ENCODE measurements at regions not wholly inside any gene's neighbourhood (a gene's known extent, or its start where the extent isn't known, plus 50 kb on each side); places are given as distances from the start of the nearest gene placed in this dataset.

DNA sequence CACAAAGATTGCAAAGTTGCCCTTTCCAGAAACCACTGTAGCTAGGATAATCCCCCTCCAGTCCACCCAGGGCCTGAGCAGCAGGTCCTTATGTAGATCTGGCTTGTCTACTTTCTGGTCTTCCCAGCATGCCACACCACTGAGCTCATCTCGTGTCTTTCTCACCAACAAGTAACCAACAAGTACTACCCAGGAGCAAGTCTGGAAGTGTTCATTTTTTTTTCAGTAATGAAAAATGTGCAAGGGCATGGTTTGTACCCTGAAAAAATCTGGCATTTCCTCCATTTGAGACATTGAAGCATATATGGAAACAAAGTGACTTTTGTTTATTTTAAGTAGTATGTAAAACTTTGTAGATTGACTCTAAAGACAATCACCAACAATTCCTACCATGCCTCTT lies 120.8 kb downstream of the INHBA start:
- 92% methylated on average over 1 of the region's 1 CpG for WGBS
- no peaks in the 10 kb centered on the region for H3K36me3 ChIP-seq
- TF ChIP-seq POLR2AphosphoS5 (IDR thresholded peaks at IDR 0.05): no peak
- no peaks in the 10 kb centered on the region for H3K27me3 ChIP-seq
- no peaks in the 10 kb centered on the region for H3K9me3 ChIP-seq
- DNase-seq (ENCODE audit: extremely low spot score): no peak
- no peak overlapping the region for H3K4me3 ChIP-seq
- intact Hi-C loops (cut with DNase I): no loop called here
- H3K27ac ChIP-seq (replicated peaks in 1 of 4): no peak overlapping the region
- no peaks in the 10 kb centered on the region for H3K4me1 ChIP-seq

DNA sequence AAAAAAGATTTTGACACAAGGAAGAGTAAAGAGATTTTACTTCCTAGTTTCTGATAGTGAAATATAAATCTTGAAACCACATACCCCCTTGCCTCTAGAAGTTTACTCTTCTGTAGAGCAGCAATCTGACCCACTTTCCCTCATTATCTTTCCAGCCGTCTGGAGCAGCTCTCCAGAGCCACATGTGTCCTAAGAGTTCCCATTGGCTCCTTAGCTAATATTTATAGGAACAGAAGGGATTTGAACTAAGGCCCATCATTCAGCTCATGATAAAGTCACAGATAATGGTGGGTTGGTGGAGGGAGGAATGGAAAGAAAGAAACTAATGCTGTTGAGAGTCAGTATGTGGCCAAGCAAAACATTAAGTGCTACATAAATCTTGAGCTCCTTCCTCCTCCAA lies 121.8 kb downstream of the INHBA start:
- Histone ChIP-seq H3K9me3 (no peaks in the 10 kb centered on the region), H3K27ac (replicated peaks in 1 of 4) (no peak overlapping the region), H3K27me3 (no peaks in the 10 kb centered on the region), H3K4me3 (no peak overlapping the region), H3K36me3 (no peaks in the 10 kb centered on the region), H3K4me1 (no peaks in the 10 kb centered on the region)
- WGBS: 68% methylated on average over 1 of the region's 1 CpG
- no peak for DNase-seq (ENCODE audit: extremely low spot score)
- intact Hi-C loops (cut with DNase I): no loop called here
- no peak for TF ChIP-seq EP300 (IDR thresholded peaks at IDR 0.05)
- TF ChIP-seq POLR2A (IDR thresholded peaks at IDR 0.05; ENCODE audit: low read depth): no peak
- no peak for TF ChIP-seq POLR2AphosphoS5 (IDR thresholded peaks at IDR 0.05)
- TF ChIP-seq, protein P1, sequence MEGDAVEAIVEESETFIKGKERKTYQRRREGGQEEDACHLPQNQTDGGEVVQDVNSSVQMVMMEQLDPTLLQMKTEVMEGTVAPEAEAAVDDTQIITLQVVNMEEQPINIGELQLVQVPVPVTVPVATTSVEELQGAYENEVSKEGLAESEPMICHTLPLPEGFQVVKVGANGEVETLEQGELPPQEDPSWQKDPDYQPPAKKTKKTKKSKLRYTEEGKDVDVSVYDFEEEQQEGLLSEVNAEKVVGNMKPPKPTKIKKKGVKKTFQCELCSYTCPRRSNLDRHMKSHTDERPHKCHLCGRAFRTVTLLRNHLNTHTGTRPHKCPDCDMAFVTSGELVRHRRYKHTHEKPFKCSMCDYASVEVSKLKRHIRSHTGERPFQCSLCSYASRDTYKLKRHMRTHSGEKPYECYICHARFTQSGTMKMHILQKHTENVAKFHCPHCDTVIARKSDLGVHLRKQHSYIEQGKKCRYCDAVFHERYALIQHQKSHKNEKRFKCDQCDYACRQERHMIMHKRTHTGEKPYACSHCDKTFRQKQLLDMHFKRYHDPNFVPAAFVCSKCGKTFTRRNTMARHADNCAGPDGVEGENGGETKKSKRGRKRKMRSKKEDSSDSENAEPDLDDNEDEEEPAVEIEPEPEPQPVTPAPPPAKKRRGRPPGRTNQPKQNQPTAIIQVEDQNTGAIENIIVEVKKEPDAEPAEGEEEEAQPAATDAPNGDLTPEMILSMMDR (IDR thresholded peaks at IDR 0.05): no peak

DNA sequence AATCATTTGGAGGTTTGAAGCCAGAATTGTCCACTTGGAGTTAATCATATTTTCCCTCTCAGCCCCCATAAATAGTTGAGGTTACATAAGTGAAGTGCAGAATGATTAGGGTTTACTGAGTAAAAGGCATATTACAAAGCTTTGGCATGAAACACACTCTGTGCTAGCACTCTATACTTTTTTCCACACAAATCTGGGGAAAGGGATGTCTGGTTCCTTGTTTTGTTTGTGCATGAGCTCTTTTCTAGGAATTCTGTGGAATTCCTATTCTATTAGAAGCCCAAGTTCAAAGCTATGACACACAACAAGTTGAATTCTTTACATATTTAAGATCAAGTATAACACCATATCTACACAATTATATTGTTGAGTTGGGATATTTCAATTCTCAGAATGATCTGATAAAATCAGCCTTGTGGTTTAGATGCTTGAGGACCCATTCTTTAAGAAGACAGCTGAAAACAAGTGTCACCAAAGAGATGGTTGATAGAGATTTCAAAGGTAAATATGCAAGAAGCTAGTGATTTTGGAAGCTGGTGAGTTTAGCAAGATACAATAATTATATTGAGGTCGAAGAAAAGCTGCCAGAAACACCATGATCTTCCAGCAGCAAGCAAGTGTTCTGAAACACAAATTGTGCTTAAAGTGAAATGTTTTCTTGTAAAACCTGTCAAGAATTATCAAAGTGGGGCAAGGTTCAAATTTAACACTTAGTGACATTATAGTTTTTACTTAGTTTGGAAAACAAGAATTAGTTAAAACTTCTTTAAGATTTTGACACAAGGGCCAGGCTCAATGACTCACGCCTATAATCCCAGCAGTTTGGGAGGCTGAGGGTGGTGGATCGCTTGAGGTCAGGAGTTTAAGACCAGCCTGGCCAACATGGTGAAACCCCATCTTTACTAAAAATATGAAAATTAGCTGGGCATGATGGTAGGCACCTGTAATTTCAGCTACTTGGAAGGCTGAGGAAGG lies 122.6 kb downstream of the INHBA start:
- WGBS: 88% methylated on average over 3 of the region's 3 CpGs
- H3K4me3 ChIP-seq: no peak overlapping the region
- intact Hi-C loops (cut with DNase I): no loop called here

DNA sequence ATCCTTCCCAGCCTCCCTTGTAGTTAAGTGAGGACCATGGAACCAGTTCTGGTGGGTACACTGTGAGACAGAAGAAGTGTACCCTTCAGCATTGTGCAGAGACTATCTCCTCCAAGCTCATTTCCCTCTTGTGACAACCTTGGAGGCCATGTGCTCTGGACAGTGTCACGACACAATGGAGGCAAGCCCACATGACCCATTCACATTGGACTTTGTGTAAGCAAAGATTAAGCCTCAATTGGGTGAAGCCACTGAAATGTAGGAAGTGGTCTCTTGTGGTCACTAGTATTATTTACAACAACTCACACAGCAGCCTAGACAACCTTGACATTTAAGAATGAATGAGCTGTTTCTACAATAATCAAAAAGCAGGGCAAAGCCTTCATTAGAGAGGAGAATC lies 124.2 kb downstream of the INHBA start:
- 100% methylated on average over 1 of the region's 1 CpG for WGBS
- no peak overlapping the region for H3K27ac ChIP-seq (replicated peaks in 1 of 4)
- DNase-seq (ENCODE audit: extremely low spot score): no peak
- no peaks in the 10 kb centered on the region for H3K36me3 ChIP-seq
- no peak for TF ChIP-seq POLR2A (IDR thresholded peaks at IDR 0.05; ENCODE audit: low read depth)
- no peak for TF ChIP-seq EP300 (IDR thresholded peaks at IDR 0.05)
- TF ChIP-seq, protein P1 (IDR thresholded peaks at IDR 0.05): no peak
- TF ChIP-seq POLR2AphosphoS5 (IDR thresholded peaks at IDR 0.05): no peak
- no peak overlapping the region for H3K4me3 ChIP-seq
- H3K27me3 ChIP-seq: no peaks in the 10 kb centered on the region
- no peaks in the 10 kb centered on the region for H3K9me3 ChIP-seq
- H3K4me1 ChIP-seq: no peaks in the 10 kb centered on the region
- intact Hi-C loops (cut with DNase I): no loop called here

More for the DNA sequence above, 122.6 kb downstream of the INHBA start:
- no peaks in the 10 kb centered on the region for H3K4me1 ChIP-seq
- H3K27me3 ChIP-seq: no peaks in the 10 kb centered on the region
- no peaks in the 10 kb centered on the region for H3K9me3 ChIP-seq
- TF ChIP-seq, protein P1 (IDR thresholded peaks at IDR 0.05): no peak
- TF ChIP-seq EP300 (IDR thresholded peaks at IDR 0.05) (no peak), POLR2AphosphoS5 (IDR thresholded peaks at IDR 0.05) (no peak), POLR2A (IDR thresholded peaks at IDR 0.05; ENCODE audit: low read depth) (no peak)
- DNase-seq (ENCODE audit: extremely low spot score): no peak
- H3K36me3 ChIP-seq: no peaks in the 10 kb centered on the region
- H3K27ac ChIP-seq (replicated peaks in 1 of 4): no peak overlapping the region

DNA sequence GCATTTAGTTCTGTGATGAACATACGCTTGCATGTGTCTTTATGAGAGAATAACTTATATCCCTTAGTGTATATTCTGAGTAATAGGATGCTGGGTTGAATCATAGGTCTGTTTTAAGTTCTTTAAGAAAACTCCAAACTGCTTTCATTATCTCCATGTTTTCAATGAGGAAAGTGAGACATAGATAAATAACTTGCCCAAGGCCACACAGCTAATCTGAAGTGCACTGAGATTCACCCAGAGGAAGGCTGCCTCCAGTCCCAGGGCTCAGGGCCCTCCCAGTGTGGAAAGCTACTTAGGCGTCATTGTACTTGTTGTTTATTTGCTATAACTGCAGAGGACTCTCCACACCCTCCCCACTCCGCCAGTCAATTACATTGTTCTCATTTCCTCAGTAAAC lies 126.7 kb downstream of the INHBA start:
- intact Hi-C loops (cut with DNase I): no loop called here
- 89% methylated on average over 3 of the region's 3 CpGs for WGBS

More for the DNA sequence above, 126.7 kb downstream of the INHBA start:
- Histone ChIP-seq H3K9me3 (no peaks in the 10 kb centered on the region), H3K27me3 (no peaks in the 10 kb centered on the region), H3K4me3 (no peak overlapping the region), H3K4me1 (no peaks in the 10 kb centered on the region), H3K27ac (replicated peaks in 1 of 4) (no peak overlapping the region), H3K36me3 (no peaks in the 10 kb centered on the region)
- no peak for DNase-seq (ENCODE audit: extremely low spot score)
- TF ChIP-seq, protein P1 (IDR thresholded peaks at IDR 0.05): no peak
- no peak for TF ChIP-seq POLR2AphosphoS5 (IDR thresholded peaks at IDR 0.05)
- no peak for TF ChIP-seq EP300 (IDR thresholded peaks at IDR 0.05)
- no peak for TF ChIP-seq POLR2A (IDR thresholded peaks at IDR 0.05; ENCODE audit: low read depth)
